Progenitor cell of endocrine pancreas (in vitro differentiated cells): ENCODE measurements at regions not wholly inside any gene's neighbourhood (a gene's known extent, or its start where the extent isn't known, plus 50 kb on each side); places are given as distances from the start of the nearest gene placed in this dataset.

Source experiments
- DNase-seq: peaks from one replicate; pipeline ENCODE4 v3.0.0; 2021; ENCODE audit warnings: low spot score; ENCODE audit not compliant: unreplicated experiment
- H3K27ac Mint-ChIP-seq: 2 replicates; pipeline ENCODE4 v1.8.0; 2021; ENCODE audit warnings: mild to moderate bottlenecking, moderate library complexity, mixed read lengths
- H3K27me3 Mint-ChIP-seq: 2 replicates; pipeline ENCODE4 v1.8.0; 2021; ENCODE audit warnings: mixed read lengths
- H3K36me3 Mint-ChIP-seq: 2 replicates; pipeline ENCODE4 v1.8.0; 2022; ENCODE audit warnings: mixed read lengths; ENCODE audit not compliant: insufficient read depth
- H3K4me1 Mint-ChIP-seq: 2 replicates; pipeline ENCODE4 v1.8.0; 2021; ENCODE audit warnings: low read depth, mixed read lengths
- H3K4me3 Mint-ChIP-seq: 2 replicates; pipeline ENCODE4 v1.8.0; 2021; ENCODE audit warnings: low read depth, mild to moderate bottlenecking, moderate library complexity, mixed read lengths
- H3K9me3 Mint-ChIP-seq: 2 replicates; pipeline ENCODE4 v1.8.0; 2021; ENCODE audit warnings: low read depth, mixed read lengths
- CTCF ChIP-seq: fragments of 200-600 bp; sonication (generic); IDR thresholded peaks from one replicate; pipeline ENCODE4 v1.5.0; 2021; ENCODE audit warnings: antibody characterized with exemption, mild to moderate bottlenecking; ENCODE audit not compliant: unreplicated experiment

GRCh38 chr10:56507033-56507432, 146.0 kb upstream of the ZWINT start:
- H3K27me3 Mint-ChIP-seq = no peaks in the 10 kb centered on the region
- H3K36me3 Mint-ChIP-seq = no peaks in the 10 kb centered on the region
- TF ChIP-seq CTCF = no peak
- H3K9me3 Mint-ChIP-seq = peaks cover 4% of the 10 kb centered on the region
- H3K4me3 Mint-ChIP-seq = no peak overlapping the region
- no peak overlapping the region for H3K27ac Mint-ChIP-seq
- no peak for DNase-seq
- H3K4me1 Mint-ChIP-seq = no peaks in the 10 kb centered on the region

- Mint-ChIP-seq H3K4me3 (no peak overlapping the region), H3K9me3 (peaks cover 4% of the 10 kb centered on the region), H3K4me1 (no peaks in the 10 kb centered on the region), H3K27ac (no peak overlapping the region), H3K27me3 (no peaks in the 10 kb centered on the region), H3K36me3 (no peaks in the 10 kb centered on the region)
- no peak for DNase-seq
- no peak for TF ChIP-seq CTCF
These were observed 144.5 kb upstream of the ZWINT start for GRCh38 chr10:56505555-56505954.

GRCh38 chr10:56496186-56496486, 135.1 kb upstream of the ZWINT start:
- DNase-seq = no peak
- H3K4me3 Mint-ChIP-seq = no peak overlapping the region
- no peaks in the 10 kb centered on the region for H3K9me3 Mint-ChIP-seq
- no peak overlapping the region for H3K27ac Mint-ChIP-seq
- no peaks in the 10 kb centered on the region for H3K36me3 Mint-ChIP-seq
- TF ChIP-seq CTCF = no peak
- H3K4me1 Mint-ChIP-seq = no peaks in the 10 kb centered on the region
- H3K27me3 Mint-ChIP-seq = no peaks in the 10 kb centered on the region

- no peaks in the 10 kb centered on the region for H3K36me3 Mint-ChIP-seq
- H3K4me3 Mint-ChIP-seq = no peak overlapping the region
- H3K27me3 Mint-ChIP-seq = no peaks in the 10 kb centered on the region
- no peak overlapping the region for H3K27ac Mint-ChIP-seq
- DNase-seq = no peak
- H3K9me3 Mint-ChIP-seq = peaks cover 7% of the 10 kb centered on the region
- H3K4me1 Mint-ChIP-seq = no peaks in the 10 kb centered on the region
- no peak for TF ChIP-seq CTCF
These were observed 126.7 kb upstream of the ZWINT start for GRCh38 chr10:56487746-56488145.

- no peaks in the 10 kb centered on the region for H3K36me3 Mint-ChIP-seq
- H3K4me1 Mint-ChIP-seq = no peaks in the 10 kb centered on the region
- TF ChIP-seq CTCF = no peak
- H3K27me3 Mint-ChIP-seq = no peaks in the 10 kb centered on the region
- H3K27ac Mint-ChIP-seq = no peak overlapping the region
- H3K4me3 Mint-ChIP-seq = no peak overlapping the region
- DNase-seq = no peak
- H3K9me3 Mint-ChIP-seq = no peaks in the 10 kb centered on the region
These were observed 120.5 kb upstream of the ZWINT start for GRCh38 chr10:56481521-56482091.
